Dermis microvascular lymphatic vessel endothelial cell (primary cell): ENCODE measurements at regions not wholly inside any gene's neighbourhood (a gene's known extent, or its start where the extent isn't known, plus 50 kb on each side); places are given as distances from the start of the nearest gene placed in this dataset.

Experiments
- DNase-seq, 2 donors: peaks; one replicate each; pipeline versions ENCODE4 v3.0.0 to v3.0.0-alpha.2; 2010; ENCODE audit warnings: low read depth in 2 of 2

DNA sequence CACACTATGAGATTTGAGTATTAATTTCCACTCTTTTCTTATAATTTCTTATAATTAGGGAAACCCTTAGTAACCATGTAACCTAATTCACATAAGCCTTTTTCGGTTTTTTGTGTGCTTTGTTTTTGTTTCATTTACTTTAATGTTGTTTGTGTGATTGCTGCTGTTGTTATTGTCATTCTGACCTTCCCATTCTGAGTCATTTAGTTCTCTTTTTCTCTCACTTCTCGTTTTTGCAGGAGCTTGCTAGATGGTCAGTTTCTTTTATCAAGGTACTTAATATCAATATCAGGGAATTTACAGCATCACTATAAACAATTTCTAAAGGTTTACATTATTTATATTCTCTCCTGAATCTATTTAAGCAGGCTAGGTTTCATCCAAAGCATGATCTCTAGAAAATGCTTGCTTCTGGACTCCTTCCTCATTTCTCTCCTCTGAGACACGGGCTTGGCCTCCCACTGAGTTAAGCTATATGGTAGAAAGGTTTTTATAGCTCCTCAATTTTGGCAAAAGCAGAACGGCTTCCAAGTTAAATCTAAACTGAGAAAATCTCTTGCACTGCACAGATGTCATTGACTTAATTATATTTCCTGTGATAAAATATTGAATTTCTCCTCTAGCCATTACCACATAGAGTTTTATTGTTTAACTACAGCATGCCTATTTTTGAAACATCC is 534.2 kb downstream of the NSUN3 start:
- DNase-seq: no peak

DNA sequence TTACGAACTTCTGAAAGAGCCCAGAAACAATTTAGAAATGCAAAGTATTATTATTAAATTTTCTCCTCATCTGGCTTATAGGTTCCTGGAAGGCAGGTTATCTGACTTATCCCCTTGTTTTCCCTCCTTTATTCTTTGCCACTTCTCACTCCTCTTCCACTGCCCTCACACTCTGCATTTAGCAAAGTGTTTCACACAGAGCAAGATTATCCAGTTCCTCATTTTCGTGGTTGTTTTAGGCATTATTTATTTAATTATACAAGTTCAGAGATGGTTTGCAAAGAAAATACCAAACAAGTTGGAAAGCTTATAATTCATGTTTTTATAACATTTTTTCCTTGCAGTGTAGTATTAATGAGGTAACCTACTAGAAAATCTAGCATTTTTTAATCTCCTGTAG is 544.9 kb downstream of the NSUN3 start:
- no peak for DNase-seq

DNA sequence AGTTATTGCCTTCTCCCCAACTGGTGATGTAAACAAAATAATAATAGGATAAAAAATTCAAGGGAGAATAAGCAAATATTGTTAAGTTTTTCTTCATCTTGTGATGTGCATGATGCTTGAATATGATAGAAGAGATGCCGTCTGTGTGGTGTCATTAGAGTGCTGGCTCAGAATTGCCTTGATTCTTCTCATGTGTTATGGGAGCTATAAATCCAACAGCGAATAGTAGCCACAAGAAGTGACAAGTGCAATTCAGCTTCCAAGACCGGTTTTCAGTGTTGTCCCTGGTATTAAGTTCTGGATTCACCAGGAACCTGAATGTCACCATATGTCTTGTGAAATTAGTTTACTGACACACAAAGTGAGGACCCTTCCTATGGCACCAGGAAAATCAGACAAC is 547.0 kb downstream of the NSUN3 start:
- no peak for DNase-seq

DNA sequence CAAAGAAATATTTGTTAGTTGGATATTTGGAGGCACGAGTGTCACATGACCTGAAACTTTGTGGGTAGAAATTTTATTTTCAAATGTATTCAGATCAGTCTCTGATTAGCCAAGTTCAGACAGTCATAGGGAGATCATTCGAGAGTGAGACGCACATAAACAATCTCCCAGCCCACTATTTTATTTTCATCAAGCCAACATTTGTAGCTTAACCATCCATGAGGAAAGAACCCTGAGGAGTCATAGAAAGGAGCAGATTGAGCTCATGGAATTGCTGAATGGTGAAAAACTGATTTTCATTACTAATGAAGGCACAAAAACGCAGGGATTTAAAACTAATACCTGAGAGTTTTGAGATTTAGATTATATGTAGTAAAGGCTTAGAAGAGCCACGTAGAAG is 548.7 kb downstream of the NSUN3 start:
- DNase-seq: no peak

DNA sequence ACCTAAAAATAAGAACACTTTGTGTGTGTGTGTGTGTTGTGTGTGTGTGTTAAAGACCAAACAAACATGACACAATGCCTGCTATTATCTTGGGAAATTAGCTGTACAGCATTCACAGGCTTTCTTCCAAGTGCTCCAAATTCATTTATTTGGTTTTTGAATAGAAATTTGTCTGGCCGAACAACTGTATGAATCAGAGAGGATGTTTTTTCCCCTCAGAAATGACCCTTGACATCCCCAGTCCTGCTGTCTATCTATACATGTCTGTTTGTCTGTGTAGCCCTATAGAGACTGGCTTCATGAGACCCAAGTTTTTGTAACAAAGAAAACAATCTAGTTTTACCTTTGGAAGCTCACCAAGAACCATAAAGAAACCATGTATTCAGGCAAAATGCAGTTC is 549.8 kb downstream of the NSUN3 start:
- DNase-seq: peak; percentile 53 to 60

DNA sequence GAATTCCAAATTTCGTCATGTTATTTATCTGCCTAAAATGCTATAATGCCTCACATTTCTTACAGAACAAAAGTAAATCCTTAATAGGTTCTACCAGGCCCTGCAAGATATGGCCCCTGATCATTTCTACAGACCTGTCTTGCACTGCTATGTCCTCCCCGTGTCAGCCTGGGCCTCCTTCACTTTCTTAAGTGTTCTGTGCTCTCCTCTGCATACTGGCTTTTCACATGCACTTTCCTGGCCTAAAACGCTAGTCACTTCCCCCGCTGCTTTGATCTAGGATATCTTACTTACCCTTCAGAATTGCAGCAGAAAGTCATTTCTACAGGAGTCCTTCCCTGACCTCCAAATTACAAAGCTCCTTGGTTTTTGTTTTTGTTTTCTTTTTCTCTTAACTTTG is 551.3 kb downstream of the NSUN3 start:
- DNase-seq: no peak

DNA sequence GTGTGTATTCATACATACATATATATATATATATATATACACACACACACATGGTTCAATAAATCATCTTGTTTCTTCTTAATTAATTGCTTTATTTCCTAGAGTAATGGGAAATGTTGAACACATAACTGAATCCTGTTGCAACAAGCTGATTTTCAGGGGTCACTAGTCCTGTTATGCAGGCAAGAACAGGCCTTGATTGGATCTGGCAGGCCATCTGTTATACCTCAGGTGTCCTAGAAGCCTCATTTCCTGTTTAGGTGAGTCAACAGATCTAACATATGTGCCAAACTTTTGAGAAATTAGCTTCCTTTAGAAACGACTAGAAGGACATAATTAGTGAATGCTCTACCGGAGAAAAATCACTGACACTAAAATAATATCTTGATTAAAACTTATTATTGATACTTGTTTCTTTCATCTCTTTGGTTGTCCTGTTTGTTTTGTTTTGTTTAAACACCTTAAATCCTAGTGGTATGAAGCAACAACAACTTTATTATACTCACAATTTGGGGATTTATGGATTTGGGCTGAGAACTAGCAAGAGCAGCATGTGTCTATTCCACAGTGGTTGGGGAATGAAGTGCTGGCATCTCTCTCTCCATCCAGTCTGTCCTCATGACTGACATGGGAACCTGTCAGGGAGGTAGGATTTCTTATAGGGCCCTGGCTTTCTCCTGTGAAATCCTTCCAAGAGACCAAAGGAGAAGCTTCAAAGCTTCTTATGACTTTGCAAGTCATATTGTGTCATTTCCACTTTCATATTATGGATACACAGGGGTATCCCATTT is 552.6 kb downstream of the NSUN3 start:
- DNase-seq: peak; percentile 8 to 20

DNA sequence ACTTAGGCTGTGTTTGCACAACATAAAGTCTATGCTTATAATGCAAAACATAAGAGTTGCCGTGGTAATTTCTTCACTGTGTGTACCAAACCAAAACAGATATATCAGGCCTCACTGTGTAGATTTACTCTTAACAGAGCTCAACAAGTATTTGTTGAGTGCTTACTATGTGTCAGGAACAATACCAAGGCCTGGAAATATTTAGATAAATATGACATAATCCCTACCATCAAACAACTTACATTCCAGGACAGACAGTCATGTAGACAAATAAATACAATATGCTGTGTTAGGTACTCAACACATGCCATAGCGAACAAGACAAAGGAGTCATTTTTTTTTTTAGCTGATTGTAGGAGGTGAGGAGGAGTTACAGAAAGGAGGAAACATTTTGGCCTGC is 554.0 kb downstream of the NSUN3 start:
- peak in 1 of 2 donors; percentile 1 for DNase-seq

DNA sequence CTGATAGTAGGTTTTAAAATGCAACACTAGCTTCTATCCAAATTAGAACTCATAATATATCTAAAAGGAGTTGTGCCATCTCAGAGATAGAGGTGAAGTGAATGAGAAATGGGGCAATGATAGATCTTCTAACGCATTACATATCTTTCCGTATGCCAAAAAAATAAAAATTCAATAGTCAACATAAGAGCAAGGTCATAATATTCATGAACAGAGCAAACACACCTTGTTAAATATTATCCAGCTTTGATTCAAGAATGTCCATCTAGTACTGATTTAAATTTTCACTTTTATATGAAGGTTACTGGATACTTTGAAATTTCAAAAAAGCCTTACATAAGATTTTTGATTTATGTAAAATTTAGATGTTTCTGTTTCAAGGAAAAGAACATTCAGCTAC is 554.5 kb downstream of the NSUN3 start:
- DNase-seq: no peak

DNA sequence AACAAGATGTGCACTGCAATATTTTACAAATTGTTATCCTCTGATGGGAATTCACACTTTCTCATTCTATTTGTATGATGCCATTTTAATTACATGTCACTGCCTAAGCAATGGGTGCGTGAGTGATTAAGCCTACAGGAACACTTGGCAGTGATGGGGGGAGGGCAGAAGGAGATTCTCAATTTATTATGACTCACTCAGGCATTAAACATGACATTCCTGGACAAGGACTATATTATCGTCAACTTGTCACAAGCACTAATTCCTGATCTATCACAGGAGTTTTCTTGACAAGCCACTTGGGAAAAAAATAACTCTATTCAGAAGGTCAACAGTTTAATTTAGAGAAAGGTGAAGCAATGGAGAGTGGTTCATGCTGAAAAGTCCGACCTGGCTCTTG is 556.8 kb downstream of the NSUN3 start:
- no peak for DNase-seq

DNA sequence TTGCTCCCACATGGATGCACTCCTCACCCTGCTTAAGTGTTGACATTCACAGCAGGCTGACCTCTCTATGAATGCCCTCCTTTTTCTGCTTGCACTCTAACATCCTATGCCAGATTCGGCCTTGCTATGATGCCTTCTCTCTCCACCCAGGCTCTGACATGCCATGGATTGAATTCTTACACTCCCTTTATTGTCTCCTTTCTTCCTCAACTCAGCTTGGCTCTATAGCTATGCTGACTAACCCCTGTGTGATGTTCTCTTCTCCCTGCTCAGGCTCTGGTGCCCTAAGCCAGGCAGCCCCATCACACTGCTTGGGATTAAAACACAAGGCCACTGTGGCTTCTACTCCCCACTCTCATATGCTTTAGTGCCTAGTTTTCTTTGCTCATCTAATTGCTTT is 563.7 kb downstream of the NSUN3 start:
- DNase-seq: no peak

DNA sequence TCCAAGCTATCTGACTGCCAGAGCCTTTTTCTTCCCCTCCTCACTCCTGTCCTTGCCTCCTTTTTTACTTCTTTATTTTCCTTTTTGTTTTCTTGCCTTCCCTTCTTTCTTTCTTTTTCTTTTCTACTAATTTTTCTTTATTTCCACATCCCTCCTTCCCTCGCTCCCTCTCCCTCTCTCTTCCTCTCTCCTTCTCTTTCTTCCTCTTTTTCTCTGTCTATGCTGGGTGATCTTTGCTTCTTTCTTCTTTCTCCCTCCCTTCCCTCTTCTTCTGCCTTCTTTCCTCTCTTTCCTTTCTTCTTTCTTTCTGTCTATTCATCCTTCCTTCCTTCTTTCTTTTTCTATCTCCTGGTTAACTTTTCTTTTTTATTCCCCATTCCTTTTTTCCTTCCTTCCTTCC is 564.8 kb downstream of the NSUN3 start:
- no peak for DNase-seq

DNA sequence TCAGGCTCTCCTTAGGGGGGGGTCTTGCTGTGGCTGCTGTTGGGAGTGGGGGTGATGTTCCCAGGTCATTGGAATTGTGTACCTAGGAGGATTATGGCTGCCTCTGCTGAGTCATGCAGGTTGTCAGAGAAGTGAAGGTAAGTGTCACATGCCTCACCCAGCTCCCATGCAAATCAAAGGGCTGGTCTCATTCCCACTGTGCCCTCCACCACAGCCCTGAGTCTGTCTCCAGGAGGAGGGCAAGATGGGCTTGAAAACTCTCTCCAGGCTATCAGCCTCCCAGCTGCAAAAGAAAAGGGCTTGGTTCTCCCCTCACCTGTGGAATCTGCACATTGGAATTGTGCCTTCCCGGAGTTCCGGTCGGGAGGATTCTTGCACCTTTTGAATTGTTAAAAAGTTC is 580.5 kb downstream of the NSUN3 start:
- DNase-seq: no peak

DNA sequence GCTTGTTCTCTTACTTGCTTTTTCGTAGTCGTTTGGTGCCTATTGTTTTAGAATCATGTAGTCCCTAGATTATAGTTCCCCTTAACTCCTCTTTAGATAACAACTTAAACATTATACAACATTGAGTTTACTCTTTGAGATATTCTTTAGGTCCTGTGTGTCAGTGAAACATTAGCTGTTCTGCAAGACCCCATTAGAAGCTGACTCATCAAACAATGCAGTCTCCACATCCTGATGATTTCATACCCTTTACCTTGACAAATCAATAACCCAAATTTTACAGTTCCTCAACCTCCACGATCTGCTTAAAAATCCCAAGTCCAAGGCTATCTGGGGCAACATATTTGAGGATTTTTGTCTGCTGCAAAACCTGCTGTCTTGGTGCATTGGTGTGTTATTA is 582.9 kb downstream of the NSUN3 start:
- DNase-seq: no peak

DNA sequence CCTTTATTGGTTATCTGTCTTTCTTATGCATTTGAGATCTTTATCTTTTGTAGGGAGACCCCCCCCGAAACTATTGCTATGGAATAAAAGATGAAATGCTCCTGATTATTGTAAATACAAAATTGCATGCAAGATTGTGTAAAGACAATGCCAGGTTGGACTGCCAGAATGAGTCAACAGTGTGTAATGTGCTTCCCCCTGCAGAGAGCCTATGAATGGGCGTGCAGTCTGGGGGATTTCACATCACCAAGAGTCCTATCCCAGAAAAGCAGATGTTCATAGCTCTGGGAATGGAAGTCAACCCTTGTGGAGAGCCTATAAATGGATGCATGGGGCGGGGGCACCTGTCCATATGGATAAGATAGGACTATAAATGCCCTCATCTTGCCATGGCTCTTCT is 584.3 kb downstream of the NSUN3 start:
- peak; percentile 4 to 21 for DNase-seq

DNA sequence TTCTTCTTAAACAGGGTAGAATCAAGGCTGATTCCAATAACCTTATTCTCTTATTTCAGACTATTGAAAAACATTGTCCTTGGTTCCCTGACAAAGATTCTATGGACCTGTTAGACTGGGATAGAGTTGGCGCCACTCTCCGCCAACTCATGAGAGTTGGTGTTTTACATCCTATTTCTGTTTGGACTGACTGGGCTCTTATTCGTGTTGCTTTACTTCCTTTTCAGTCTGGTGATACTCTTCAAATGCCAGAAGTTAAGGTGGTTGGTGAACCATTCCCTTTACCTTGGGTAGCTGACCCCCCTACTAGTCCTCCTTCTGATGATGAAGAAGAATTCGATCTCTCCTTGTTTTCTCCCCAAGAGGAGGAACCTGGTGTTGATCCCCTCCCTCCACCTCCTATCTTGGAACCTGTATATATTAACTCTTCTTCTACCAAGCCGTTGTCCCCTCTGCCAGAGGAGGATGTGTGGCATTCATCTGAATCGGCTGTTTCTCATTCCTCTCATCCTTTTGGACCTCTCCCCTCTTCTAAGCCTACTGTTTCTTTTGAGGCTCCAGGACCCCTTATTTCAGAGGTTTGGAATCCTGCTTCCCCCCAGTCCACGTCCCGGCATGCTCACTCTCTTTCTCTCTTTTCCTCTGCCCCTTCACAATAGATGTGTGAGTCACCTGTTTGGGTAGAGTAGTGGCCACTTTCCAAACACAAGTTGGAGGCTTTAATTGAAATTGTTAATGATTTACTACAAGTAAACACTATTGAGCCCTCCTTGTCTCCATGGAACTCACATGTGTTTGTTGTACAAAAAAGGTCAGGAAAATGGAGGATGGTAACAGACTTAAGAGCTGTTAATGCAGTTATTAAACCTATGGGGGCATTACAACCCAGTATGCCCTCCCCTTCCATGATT is 585.7 kb downstream of the NSUN3 start:
- DNase-seq: peak in 1 of 2 donors; percentile 1

DNA sequence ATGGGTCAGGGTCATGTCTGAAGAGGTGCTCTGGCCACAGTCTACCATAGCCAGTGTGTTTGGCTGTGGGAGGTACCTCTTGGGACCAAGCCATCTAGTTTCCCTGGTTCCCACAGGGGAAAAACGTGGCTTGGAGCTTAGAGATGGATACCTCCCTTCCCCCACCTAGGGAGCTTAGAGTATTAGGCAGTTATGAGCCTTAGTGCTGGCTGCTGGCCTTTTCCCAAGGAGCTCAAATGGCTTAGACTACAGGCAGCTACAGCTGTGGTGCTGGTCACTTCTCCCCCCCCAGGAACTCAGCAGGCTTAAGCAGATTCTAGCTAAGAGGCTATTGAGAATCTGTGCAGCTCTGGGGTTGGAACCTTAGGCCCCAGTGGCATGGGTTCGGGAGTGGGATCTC is 591.2 kb downstream of the NSUN3 start:
- DNase-seq: no peak

DNA sequence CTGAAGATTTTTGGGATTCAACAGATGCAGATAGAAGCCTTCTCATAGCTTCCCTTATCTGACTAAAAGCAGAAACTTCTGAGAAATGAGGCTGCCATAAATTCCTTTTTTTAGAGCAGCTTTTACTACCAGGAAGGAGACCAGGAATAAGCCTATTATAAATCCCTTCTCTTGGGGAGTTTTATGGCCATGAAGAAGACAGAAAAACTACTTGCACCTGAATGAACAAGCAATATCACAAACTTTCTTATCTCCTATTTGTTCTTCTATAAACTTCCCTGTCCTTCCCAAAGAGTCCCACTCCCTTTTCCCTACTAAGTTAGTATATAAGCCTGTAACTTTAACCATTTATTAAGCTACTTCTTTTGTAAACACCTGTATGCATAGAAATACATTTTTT is 603.1 kb downstream of the NSUN3 start:
- no peak for DNase-seq

DNA sequence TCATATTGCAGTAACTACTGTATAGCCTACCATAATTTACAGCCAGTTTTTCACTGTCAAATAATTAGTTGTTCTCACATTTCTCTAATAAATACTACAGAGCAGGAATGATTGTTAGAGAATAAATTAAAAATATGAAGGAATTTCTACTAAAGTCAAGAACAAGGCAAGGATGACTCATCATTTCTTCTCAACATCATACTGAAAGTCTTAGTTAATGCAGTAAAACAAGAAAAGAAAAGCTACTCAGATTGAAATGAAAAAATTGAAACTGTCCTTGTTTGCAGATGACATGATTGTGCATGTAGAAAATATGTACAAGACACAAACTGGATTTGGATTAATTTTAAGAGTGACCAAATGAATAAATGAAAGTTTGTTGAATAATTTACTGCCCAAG is 608.2 kb downstream of the NSUN3 start:
- DNase-seq: no peak

DNA sequence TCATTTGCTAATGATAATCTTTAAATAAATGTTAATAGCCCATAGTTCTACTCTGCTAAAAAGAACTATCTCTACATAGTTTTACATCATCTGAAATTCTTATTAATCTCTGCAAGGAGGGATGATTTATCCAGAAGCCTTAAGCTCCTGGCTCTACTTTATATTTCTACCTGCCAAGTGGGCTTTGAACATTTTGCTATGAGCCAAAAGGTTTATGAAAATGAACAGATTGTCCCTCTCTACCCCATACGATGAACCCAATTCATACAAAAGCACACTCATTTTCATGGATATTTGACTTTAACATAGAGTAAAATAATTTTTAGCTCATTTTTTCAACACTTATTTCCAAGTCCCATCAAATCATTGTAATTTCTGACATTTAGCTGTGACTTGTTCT is 611.0 kb downstream of the NSUN3 start:
- DNase-seq: no peak

DNA sequence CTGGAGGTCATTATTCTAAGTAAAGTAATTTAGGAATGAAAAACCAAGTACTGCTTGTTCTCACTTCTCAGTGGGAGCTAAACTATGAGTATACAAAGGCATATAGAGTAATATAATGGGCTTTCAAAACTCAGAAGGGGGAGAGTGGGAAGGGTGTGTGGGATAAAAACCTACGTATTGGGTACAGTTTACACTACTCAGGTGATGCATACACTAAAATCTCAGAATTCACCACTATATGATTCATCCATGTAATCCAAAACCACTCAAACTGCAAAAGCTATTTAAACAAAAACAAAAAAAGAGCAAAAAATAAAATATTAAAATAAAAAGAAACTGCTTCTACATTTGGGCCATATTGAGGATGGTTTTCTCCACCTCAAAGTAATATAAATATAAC is 623.3 kb downstream of the NSUN3 start:
- no peak for DNase-seq

DNA sequence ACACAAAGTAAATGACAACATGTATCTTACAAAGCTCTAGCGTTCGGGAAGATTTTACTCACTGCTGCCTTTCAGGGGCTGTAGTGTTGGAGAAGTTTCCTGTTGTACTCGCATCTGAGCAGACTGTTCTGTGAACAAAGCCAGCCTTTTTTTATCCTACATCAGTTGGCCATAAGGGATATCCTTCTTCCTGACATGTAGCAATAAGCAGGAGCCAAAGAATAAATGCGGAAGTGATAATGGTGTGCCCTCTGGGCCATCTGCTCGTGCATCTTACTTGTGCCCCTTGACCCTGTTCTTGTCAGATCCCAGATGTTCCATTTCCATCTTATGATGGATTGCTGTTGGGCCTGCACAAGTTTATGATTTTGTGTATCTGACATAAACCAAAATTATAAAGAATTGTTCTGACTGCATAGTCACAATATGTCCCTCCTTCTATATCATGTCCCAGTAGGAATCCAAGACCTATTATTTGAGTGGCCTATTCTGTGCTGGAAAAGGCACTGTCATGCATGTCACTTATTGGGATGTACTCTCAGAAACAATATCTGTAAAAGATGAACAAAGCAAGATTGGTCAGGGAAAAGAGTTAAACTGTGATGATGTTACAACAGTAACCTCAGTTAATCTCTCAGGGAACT is 631.3 kb downstream of the NSUN3 start:
- no peak for DNase-seq
